ENCODE measurements at regions not wholly inside any gene's neighbourhood (a gene's known extent, or its start where the extent isn't known, plus 50 kb on each side); places are given as distances from the start of the nearest gene placed in this dataset.
"Not testable (repeated sequence)": the region's sequence is repeated elsewhere in the genome, so short reads cannot be mapped to it uniquely, and the experiment has no call there.

DNA sequence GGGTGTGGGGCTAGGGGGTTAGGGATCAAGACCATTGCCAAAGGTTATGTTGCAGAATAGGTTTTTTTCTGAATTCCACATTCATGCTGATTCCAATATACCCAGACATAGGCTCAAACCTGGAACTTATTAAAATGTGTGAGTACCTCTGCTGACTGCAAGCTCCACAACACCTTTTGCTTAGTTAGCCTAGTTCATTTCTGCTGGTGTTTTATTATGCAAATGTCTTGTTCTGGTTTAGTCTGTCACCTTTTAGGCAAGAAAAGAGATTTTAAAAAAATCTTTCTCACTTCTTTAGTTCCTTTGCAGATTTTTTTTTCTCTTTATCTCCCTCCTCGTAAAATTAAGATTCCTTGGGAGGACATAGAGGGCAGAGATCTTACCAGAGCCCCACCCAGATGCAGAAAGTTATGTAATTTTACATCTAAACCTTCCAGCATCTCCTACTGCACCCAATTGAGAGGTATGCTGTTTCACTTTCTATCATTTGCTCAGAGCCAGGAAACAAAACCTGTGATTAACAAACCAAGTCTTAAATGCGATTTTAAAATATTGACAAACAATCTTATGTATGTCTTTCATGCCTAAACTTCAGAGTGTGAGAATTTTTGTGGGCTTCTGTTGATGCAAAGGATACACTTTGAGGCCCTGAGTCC is 190.7 kb upstream of the CLNK start:
- FAIRE-seq: peak; percentile 56
- no peak for DNase-seq (ENCODE audit: extremely low spot score, insufficient read length, low read depth)

DNA sequence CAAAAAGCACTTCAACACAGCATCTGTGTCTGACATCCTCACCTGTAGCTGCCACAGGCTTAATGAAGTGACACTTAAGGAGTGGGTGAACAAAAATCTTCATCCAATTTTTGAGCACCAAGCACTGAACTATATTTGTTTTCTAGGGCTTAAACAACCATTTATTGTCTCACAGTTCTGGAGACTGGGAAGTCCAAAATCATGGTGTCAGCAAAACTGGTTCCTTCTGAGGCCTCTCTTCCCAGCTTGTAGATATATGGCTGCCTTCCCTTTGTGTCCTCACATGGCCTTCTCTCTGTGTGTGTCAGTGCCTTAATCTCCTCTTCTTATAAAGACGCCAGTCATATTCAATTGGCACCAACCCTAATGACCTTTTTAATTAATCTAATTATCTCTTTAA is 189.2 kb upstream of the CLNK start:
- no peak for FAIRE-seq

DNA sequence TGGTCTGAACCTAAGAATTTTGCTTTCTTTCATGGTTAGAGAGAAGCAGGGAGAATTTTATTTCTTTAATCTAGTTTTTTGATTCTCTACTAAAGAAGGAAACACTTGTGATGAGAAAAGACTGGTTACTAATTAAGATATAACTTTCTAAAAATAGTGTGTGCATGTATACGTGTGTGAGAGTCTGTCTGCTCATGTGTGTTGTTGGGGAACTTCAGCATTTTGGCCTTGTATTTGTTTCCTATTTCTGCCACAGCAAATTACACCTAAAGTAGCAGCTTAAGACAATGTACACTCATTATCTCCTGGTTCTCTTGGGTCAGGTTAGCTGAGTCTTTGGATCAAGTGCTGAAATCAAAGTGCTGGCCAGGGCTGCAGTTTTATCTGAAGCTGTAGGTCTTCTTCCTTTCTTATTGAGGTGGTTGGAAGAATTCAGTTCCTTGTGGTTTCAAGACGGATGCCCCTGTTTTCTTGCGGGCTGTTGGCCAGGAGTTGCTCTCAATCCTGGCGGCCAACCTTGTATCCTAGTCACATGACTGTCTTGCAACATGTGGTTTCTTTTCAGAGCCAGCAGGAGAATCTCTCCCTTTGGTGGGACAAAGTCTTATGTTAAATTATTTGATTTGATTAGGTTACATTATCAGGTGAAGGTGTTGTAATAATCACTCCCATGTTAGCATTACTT is 188.4 kb upstream of the CLNK start:
- peak; percentile 64 for FAIRE-seq
- DNase-seq (ENCODE audit: extremely low spot score, insufficient read length, low read depth): no peak

More for the DNA sequence above, 189.2 kb upstream of the CLNK start:
- DNase-seq (ENCODE audit: extremely low spot score, insufficient read length, low read depth): no peak

DNA sequence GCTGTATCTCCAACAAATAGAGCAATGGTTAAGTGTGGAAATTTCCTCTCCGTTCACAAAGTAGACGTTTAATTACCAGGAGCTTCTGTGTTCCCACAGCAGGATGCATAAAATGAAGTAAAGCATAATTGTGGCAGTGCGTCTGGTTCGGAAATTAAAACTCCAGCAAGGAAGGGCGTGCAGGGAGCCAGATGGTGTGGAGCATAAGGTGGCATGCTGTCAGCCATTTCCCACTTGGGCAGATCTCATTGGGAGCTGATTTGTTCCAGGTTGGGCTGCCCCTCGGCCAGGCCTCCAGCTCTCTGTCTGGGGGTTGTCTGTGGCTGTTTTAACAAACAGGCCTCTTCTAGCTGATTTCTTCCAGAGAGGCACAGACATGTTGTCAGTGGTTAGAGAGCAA is 182.1 kb upstream of the CLNK start:
- DNase-seq (ENCODE audit: extremely low spot score, insufficient read length, low read depth) (no peak), FAIRE-seq (no peak)

DNA sequence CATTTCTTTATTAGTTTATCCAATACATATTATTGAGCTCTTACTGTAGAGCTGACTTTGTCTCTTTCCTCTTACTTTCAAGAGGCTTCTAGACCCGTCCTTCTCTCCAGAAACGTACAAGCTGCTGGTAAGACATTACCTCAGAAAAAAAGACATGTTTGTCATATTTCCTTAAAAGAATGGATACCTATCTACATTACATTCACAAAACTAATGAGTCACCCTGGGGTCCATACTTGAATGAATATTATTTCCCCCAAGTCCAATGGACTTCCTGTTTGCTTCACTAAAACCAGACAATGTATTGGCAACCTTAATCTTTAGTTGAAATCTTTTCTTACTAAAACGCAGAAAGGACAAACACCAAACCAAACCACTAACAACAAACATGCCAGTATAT is 176.5 kb upstream of the CLNK start:
- FAIRE-seq: no peak

GRCh38 chr4:10856271-10856782 is 171.8 kb upstream of the CLNK start:
- FAIRE-seq (no peak), DNase-seq (ENCODE audit: extremely low spot score, insufficient read length, low read depth) (no peak)

More for the DNA sequence above, 176.5 kb upstream of the CLNK start:
- DNase-seq (ENCODE audit: extremely low spot score, insufficient read length, low read depth): no peak

GRCh38 chr4:10853196-10853595 is 168.6 kb upstream of the CLNK start:
- DNase-seq (ENCODE audit: extremely low spot score, insufficient read length, low read depth) (no peak), FAIRE-seq (no peak)

- no peak for FAIRE-seq
- DNase-seq (ENCODE audit: extremely low spot score, insufficient read length, low read depth): no peak
Observed at GRCh38 chr4:10841697-10842096, 157.1 kb upstream of the CLNK start.

DNA sequence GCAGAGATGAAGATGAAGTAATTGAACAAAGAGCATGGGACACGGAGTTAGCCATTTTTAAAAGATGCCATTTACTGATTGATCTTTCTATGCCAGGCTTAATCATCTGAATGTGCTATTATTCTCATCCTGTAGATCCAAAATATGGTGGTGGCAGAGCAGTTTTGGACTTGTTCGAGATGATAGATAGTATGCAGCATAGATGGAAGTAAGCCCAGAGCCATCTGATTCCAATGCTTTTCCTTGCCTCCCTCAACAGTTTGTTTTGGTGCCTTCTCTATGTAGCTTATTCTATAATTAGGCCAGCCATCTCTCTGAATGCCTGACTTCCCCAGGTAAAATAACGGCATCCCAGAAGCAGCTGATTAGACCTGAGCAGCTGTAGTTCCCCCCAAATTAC is 152.6 kb upstream of the CLNK start:
- FAIRE-seq (no peak), DNase-seq (ENCODE audit: extremely low spot score, insufficient read length, low read depth) (no peak)

GRCh38 chr4:10832806-10833628 is 148.4 kb upstream of the CLNK start:
- DNase-seq (ENCODE audit: extremely low spot score, insufficient read length, low read depth) (no peak), FAIRE-seq (peak; percentile 36)

- DNase-seq (ENCODE audit: extremely low spot score, insufficient read length, low read depth) (no peak), FAIRE-seq (no peak)
Observed at GRCh38 chr4:10831727-10832408, 147.3 kb upstream of the CLNK start.

- not testable (repeated sequence) for DNase-seq (ENCODE audit: extremely low spot score, insufficient read length, low read depth); FAIRE-seq
Observed at GRCh38 chr4:10828918-10829538, 144.5 kb upstream of the CLNK start.

GRCh38 chr4:10821826-10822225 is 137.3 kb upstream of the CLNK start:
- DNase-seq (ENCODE audit: extremely low spot score, insufficient read length, low read depth) (no peak), FAIRE-seq (no peak)

GRCh38 chr4:10816571-10816970 is 132.0 kb upstream of the CLNK start:
- DNase-seq (ENCODE audit: extremely low spot score, insufficient read length, low read depth) (no peak), FAIRE-seq (no peak)

DNA sequence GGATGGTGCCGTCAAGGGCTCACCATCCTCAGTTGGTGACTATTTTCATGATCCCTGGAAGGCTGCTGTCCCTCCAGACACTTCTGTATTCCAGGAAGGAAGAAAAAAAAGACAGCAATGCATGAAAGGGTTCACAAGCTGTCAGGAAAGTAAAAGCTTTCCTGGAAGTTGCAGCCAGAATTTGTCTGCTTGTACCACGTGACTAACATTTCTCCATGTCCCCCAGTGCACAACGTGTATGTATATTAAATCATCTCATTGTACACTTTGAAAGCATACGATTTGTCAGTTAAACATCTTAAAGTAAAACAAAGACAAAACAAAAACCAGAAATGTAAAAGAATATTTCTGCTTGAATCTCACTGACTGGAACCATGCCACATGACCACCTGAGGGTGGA is 127.4 kb upstream of the CLNK start:
- DNase-seq (ENCODE audit: extremely low spot score, insufficient read length, low read depth) (no peak), FAIRE-seq (no peak)

- DNase-seq (ENCODE audit: extremely low spot score, insufficient read length, low read depth): no peak
- no peak for FAIRE-seq
Observed at GRCh38 chr4:10810411-10810810, 125.8 kb upstream of the CLNK start.

- DNase-seq (ENCODE audit: extremely low spot score, insufficient read length, low read depth) (peak; percentile 3), FAIRE-seq (no peak)
Observed at GRCh38 chr4:10809905-10810304, 125.3 kb upstream of the CLNK start.

GRCh38 chr4:10808591-10808990 is 124.0 kb upstream of the CLNK start:
- FAIRE-seq: no peak
- no peak for DNase-seq (ENCODE audit: extremely low spot score, insufficient read length, low read depth)

DNA sequence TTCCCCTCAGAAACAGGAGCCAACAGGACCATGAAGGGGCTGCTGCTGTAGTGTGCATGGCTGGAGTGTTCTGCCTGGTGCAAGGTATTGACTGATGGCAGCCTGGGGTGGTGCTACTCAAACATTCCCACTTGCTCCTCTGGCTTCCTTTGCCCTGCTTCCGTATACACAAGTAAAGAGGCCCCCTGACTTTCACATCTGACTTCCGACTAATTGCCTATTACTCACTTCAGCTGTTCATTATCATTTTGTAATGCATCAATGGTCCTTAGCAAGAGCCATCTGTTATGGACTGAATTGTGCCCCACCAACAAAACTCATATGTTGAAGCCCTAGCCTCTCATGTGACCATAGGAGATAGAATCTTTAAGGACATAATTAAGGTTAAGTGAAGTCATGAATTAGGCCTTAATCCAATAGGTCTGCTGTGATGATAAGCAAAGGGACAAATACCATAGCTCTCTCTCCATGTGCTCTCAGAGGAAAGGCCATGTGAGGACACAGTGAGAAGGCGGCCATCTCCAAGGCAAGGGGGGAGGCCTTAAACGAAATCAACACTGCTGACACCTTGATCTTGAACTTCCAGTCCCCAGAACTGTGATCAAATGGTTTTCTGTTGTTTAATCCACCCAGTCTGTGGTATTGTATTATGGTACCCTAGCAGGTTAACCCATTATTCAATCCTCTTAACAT is 122.5 kb upstream of the CLNK start:
- no peak for FAIRE-seq
- no peak for DNase-seq (ENCODE audit: extremely low spot score, insufficient read length, low read depth)

Data from GM18507 (cell line).